Spinal cord (tissue), 9 donors: ENCODE measurements at regions not wholly inside any gene's neighbourhood (a gene's known extent, or its start where the extent isn't known, plus 50 kb on each side); places are given as distances from the start of the nearest gene placed in this dataset.
"Not testable (repeated sequence)": the region's sequence is repeated elsewhere in the genome, so short reads cannot be mapped to it uniquely, and the experiment has no call there.

ENCODE experiments used
- DNase-seq, 6 donors: peaks; one replicate each; pipeline versions ENCODE4 v3.0.0 to v3.0.0-alpha.2; 2013 to 2015; ENCODE audit warnings: low spot score in 6 of 6, low read depth in 4 of 6
- H3K27ac ChIP-seq: one replicate; pipeline ENCODE4 v1.5.1; 2013; ENCODE audit warnings: low read depth, low read length, control low read depth
- H3K27me3 ChIP-seq: one replicate; pipeline ENCODE4 v1.6.1; 2013; ENCODE audit warnings: low read length; ENCODE audit not compliant: control insufficient read depth, insufficient read depth
- H3K36me3 ChIP-seq: one replicate; pipeline ENCODE4 v1.6.1; 2013; ENCODE audit warnings: low read length; ENCODE audit not compliant: control insufficient read depth, insufficient read depth
- H3K4me1 ChIP-seq: one replicate; pipeline ENCODE4 v1.6.1; 2013; ENCODE audit warnings: low read length; ENCODE audit not compliant: control insufficient read depth, insufficient read depth
- H3K4me3 ChIP-seq: one replicate; pipeline ENCODE4 v1.5.1; 2013; ENCODE audit warnings: low read depth, low read length, control low read depth
- H3K9me3 ChIP-seq: one replicate; pipeline ENCODE4 v1.6.1; 2013; ENCODE audit warnings: low read length; ENCODE audit not compliant: control insufficient read depth, insufficient read depth
- WGBS: methylation state at CpG from one replicate; pipeline ENCODE4 v1.1.5; 2013; ENCODE audit warnings: missing lambda C conversion rate; ENCODE audit not compliant: insufficient coverage; 5-methylcytosine and 5-hydroxymethylcytosine counted together
- donor health status: healthy.

DNA sequence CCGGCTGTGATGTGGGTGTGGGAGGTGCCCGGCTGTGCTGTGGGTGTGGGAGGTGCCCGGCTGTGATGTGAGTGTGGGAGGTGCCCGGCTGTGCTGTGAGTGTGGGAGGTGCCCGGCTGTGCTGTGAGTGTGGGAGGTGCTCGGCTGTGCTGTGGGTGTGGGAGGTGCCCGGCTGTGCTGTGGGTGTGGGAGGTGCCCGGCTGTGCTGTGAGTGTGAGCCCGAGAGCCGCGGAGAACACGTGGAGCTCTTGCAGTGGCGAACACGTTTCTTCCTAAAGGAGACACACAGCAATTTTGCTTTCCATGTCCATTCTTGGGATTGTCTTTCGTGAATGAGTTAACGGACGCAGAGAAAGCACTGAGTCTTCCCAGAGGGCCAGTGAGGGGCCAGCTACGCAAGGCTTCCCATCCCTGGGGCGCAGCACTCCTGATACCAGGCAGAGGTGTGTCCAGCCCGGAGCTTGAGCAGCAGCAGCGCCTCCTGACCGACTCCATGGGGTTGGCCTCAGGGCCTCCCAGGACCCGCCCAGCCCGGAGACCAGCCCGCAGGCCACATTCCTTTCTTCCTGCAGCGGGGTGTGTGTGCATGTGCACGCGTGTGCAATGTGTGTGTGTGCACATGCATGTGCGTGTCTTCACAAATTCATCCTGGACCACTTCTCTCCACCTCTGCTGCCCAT lies 245.0 kb upstream of the B3GAT1 start:
- no peak overlapping the region for H3K4me3 ChIP-seq
- no peaks in the 10 kb centered on the region for H3K36me3 ChIP-seq
- no peak for DNase-seq
- H3K27ac ChIP-seq, result no peak overlapping the region
- 84% methylated on average over 26 of the region's 29 CpGs for WGBS
- H3K27me3 ChIP-seq, result peaks cover 4% of the 10 kb centered on the region
- no peaks in the 10 kb centered on the region for H3K9me3 ChIP-seq
- H3K4me1 ChIP-seq, result peaks cover 8% of the 10 kb centered on the region

DNA sequence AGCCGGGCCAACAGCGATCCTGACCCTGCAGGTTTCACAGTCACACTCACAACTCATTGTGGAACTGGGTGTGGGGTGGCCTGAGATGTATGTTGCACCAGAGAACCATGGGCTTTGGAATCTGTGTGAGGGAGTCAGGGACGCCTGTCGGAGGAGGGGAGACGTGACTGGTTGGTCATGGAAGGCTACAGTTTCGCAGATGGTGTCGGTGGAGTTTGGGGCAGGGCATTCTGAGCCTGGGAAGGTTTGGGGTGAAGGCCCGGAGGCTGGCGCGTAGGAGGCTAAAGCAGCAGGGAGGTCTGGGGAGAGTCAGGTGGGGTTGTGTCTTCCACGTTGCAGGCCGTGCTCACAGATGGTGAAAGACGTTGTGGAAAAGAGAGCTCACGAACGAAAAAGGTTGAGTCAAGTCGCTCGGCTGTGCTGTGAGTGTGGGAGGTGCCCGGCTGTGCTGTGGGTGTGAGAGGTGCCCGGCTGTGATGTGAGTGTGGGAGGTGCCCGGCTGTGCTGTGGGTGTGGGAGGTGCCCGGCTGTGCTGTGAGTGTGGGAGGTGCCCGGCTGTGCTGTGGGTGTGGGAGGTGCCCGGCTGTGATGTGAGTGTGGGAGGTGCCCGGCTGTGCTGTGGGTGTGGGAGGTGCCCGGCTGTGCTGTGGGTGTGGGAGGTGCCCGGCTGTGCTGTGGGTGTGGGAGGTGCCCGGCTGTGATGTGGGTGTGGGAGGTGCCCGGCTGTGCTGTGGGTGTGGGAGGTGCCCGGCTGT lies 244.2 kb upstream of the B3GAT1 start:
- not testable (repeated sequence) for H3K27ac ChIP-seq, DNase-seq
- 95% methylated on average over 21 of the region's 29 CpGs for WGBS

DNA sequence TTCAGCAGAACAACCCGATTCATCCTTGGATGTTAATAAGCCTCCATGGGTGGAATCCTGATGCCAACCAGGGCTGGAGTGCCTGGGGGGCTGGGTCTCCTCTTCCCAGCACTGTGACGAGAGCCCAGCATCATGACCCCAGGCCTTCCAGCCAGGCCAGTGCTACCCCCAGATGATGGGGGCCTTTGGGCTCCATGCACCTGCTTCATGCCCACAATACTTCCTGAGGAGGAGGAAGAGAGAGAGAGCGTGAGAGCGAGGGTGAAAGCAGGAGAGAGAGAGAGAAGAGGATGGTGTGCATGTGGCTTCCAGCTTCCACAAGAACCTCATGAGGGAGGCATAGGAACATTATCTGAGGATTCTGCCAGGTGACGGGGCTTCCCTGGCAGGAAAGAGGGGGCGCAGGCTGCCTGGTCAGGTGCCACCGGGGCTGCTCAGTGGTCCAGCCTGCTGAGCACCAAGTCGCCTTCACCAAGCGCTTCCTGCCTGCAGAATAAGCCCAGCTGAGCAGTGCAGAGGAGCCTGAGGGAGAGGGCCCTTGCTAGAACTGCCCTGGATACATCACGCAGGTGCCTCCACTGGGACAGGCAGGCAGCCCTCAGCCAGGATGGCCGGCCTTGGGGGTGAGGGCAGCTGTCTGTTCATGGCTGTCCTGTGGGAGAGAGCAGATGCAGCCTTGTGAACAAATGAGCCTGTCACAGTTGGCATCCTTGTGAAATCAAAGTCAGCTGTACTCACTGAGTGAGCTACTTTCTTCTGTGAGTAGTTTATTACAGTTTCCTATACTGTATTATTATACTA lies 243.3 kb upstream of the B3GAT1 start:
- no peak overlapping the region for H3K27ac ChIP-seq
- H3K4me3 ChIP-seq, result no peak overlapping the region
- DNase-seq, result peak in 1 of 6 donors; percentile 57
- H3K27me3 ChIP-seq, result peaks cover 4% of the 10 kb centered on the region
- H3K9me3 ChIP-seq, result no peaks in the 10 kb centered on the region
- H3K36me3 ChIP-seq, result no peaks in the 10 kb centered on the region
- WGBS, result 79% methylated on average over 11 of the region's 11 CpGs
- peaks cover 8% of the 10 kb centered on the region for H3K4me1 ChIP-seq

More for the DNA sequence above, 244.2 kb upstream of the B3GAT1 start:
- not testable (repeated sequence) for H3K9me3 ChIP-seq, H3K4me1 ChIP-seq, H3K4me3 ChIP-seq, H3K27me3 ChIP-seq, H3K36me3 ChIP-seq

DNA sequence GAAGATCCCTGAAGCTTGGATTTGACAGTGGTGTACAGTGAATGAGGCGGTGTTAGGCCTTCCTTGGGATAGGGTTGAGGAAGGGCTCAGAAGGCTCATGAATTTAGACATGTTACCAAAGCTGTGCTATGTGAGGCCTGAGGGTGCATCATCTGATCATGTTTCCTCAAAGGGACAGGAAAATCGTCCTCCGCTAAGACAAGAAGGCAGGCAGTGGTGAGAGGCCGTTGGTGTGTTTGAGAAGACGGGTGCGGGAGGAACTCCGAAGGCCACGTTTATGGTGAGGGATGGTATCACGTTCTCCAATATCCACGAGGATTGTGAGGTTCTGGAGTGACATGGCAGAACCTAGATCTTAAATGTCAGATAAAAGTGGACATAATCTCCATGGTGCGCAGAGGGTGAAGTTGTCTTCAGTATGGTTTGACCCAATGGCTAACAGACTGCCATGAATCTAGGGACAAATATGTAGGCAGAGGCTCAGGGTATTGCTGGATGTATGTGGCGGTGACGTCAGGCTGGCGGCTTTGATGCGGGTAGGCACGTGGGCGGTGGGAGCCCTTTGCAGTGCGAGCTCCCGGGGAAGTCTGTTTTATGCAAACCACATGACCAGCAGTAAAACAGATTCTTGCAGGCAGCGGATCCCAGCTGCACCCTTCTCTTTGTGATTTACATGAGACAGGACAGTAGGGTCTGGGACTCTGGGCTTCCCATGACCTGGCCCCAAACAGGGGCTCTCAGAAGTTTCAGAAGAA lies 242.3 kb upstream of the B3GAT1 start:
- Histone ChIP-seq H3K4me3 (no peak overlapping the region), H3K27me3 (peaks cover 4% of the 10 kb centered on the region), H3K9me3 (no peaks in the 10 kb centered on the region), H3K27ac (no peak overlapping the region), H3K36me3 (no peaks in the 10 kb centered on the region), H3K4me1 (peaks cover 8% of the 10 kb centered on the region)
- 83% methylated on average over 20 of the region's 20 CpGs for WGBS
- no peak for DNase-seq

DNA sequence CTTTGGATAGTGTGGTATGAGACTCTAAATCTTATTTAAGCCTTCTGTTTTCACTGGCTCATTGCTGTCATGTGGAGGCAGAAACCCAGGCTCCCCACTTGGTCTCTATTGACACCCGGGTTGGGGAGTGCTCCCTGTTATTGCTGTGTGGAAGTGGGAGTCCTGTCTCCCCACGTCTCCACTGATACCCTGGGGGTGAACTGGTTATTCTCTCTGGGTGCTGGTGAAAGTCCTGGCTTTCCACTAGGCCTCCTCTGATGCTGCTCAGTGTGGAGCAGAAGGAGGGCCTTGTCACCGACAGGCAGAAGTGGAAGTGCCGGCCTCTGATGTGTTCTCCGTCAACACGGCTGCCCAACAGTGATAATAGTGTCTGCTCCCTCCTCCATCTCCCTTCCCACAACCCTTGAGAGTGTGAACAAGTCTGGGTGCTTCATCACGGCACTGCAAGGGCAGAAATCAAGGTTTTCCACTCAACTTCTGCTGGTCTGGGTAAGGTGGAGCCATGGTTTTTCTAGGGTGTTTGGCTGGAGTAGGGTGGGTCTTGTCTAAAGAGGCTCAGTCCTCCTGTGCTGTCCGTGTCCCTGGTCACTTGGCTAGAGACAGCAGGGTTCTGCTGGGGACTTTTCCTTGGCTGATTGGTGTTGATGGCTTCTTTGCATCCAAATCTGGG lies 240.7 kb upstream of the B3GAT1 start:
- DNase-seq, result no peak
- 96% methylated on average over 6 of the region's 8 CpGs for WGBS
- H3K27me3 ChIP-seq, result peaks cover 4% of the 10 kb centered on the region

DNA sequence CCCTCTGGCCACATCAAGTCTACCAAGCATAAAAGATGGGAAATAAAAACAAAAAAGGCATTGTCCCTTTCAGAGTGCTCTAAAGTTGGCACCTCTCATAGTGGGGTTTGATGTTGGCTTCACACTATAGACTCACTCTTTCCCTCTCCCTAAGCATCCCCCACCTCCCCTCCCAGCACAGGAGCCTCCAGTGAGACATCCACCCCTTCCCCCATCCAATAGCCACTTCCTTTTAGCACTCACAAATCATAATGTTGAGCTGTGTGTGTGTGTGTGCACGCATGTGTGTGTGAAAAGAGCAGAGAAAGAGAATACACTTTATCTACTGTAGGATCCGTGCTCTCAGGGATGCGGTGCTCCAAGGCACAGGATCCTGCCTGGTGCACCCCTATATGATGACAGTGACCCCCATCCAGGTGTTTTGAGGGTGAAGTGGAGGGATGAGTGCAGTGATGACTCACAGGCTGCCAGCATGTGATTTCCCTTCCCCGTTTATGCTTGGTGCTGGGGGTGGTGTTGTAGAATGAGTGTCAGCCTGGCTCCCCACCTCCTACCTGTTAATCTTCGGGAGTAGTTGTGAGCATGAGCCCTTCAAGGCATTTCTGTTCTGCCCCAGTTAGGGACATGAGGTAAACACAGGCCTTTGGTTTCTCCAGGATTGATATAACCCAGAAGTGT lies 235.2 kb upstream of the B3GAT1 start:
- DNase-seq, result no peak

More for the DNA sequence above, 240.7 kb upstream of the B3GAT1 start:
- H3K36me3 ChIP-seq, result no peaks in the 10 kb centered on the region
- H3K27ac ChIP-seq, result no peak overlapping the region
- H3K9me3 ChIP-seq, result no peaks in the 10 kb centered on the region
- H3K4me1 ChIP-seq, result peaks cover 8% of the 10 kb centered on the region
- H3K4me3 ChIP-seq, result no peak overlapping the region

DNA sequence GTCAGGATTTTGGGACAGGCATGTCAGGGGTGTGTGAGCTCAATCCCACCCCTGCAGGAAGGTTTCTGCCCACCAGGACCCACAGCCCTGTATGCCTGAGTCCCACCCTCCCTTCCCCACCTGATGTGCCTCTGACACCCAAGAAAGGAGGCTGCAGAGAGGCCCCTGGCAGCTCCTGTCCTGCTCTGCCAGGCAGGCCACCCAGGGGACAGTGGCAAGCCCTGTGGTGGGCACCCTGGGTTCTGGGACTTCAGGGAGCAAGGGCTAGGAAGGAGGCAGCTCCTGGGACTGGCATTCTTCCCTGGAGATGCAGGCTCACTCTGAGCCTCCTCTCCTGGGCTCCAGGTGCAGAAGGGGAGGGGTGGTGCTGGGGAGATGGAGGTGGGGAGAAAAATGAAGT lies 234.5 kb upstream of the B3GAT1 start:
- Histone ChIP-seq H3K4me1 (peaks cover 22% of the 10 kb centered on the region), H3K9me3 (no peaks in the 10 kb centered on the region), H3K36me3 (no peaks in the 10 kb centered on the region), H3K27ac (no peak overlapping the region), H3K4me3 (no peak overlapping the region), H3K27me3 (peaks cover 5% of the 10 kb centered on the region)
- DNase-seq, result no peak

More for the DNA sequence above, 235.2 kb upstream of the B3GAT1 start:
- Histone ChIP-seq H3K9me3 (no peaks in the 10 kb centered on the region), H3K4me1 (peaks cover 22% of the 10 kb centered on the region), H3K36me3 (no peaks in the 10 kb centered on the region), H3K4me3 (no peak overlapping the region), H3K27me3 (peaks cover 5% of the 10 kb centered on the region), H3K27ac (no peak overlapping the region)
- WGBS, result 78% methylated on average over 4 of the region's 5 CpGs

DNA sequence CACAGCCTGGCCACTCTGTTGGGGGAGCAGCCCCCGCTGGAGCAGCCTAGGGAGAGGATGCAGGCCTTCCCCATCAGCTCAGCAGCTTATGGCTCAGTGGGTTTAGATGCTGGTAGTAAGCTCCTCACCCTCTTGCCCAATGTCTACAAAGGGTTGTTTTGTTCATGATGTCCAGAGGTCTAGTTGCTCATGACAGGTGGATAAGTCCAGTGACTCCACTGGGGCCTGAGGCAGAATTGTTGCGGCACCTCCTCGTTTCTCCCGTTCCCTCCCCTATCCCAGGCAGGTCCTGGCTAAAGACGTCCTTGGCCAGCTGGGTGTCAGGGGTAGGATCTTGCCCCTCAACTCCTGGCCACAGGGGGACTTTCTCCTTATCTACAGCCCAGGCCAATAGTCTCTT lies 233.5 kb upstream of the B3GAT1 start:
- Histone ChIP-seq H3K27ac (no peak overlapping the region), H3K9me3 (no peaks in the 10 kb centered on the region), H3K4me3 (no peak overlapping the region), H3K36me3 (no peaks in the 10 kb centered on the region), H3K27me3 (peaks cover 10% of the 10 kb centered on the region), H3K4me1 (peaks cover 22% of the 10 kb centered on the region)
- no peak for DNase-seq
- 88% methylated on average over 4 of the region's 5 CpGs for WGBS
